A673 (cell line): ENCODE measurements at regions not wholly inside any gene's neighbourhood (a gene's known extent, or its start where the extent isn't known, plus 50 kb on each side); places are given as distances from the start of the nearest gene placed in this dataset.

Source experiments
- BruUV-seq: library from RNA; stranded (reverse); fragments of 400-500 nt; replicated peaks from 2 replicates; lab custom pipeline; 2021; lab: Mats Ljungman, UMichigan
- CTCF ChIA-PET: fragments of 300-600 bp; sonication (Branson Sonifier 250); formaldehyde crosslinking; loops from one replicate; lab custom pipeline; 2022; ENCODE audit warnings: antibody characterized with exemption; lab: Charles Lee
- POLR2A ChIA-PET: fragments of 300-600 bp; sonication (Branson Sonifier 250); formaldehyde crosslinking; loops from one replicate; lab custom pipeline; 2022; ENCODE audit warnings: antibody characterized with exemption; ENCODE audit not compliant: low non-redundant PET; lab: Charles Lee
- DNase-seq: peaks from one replicate; pipeline ENCODE4 v3.0.0-alpha.2; 2015; ENCODE audit warnings: low spot score
- H3K27ac ChIP-seq: fragments of 200-600 bp; sonication (generic); 2 replicates; pipeline ENCODE4 v1.5.1; 2016; ENCODE audit warnings: mixed run types, low read depth, mild to moderate bottlenecking, mixed read lengths, antibody characterized with exemption, low read length; ENCODE audit not compliant: poor library complexity, severe bottlenecking
- H3K27me3 ChIP-seq: fragments of 200-600 bp; sonication (generic); replicated peaks from 2 replicates; pipeline ENCODE4 v1.6.1; 2017; ENCODE audit warnings: mixed run types, low read depth, mild to moderate bottlenecking, mixed read lengths, antibody characterized with exemption, low read length; ENCODE audit not compliant: insufficient read depth, poor library complexity
- H3K36me3 ChIP-seq: fragments of 200-600 bp; sonication (generic); 2 replicates; pipeline ENCODE4 v1.6.1; 2016; ENCODE audit warnings: mixed run types, mild to moderate bottlenecking, mixed read lengths, antibody characterized with exemption, low read length; ENCODE audit not compliant: insufficient read depth, poor library complexity, severe bottlenecking
- H3K4me1 ChIP-seq: fragments of 200-600 bp; sonication (generic); 2 replicates; pipeline ENCODE4 v1.6.1; 2017; ENCODE audit warnings: mixed run types, mild to moderate bottlenecking, mixed read lengths, antibody characterized with exemption, low read length; ENCODE audit not compliant: insufficient read depth, poor library complexity, severe bottlenecking
- H3K4me3 ChIP-seq: fragments of 200-600 bp; sonication (generic); 2 replicates; pipeline ENCODE4 v1.5.1; 2016; ENCODE audit warnings: low read depth, mixed run types, mild to moderate bottlenecking, mixed read lengths, low read length; ENCODE audit not compliant: poor library complexity, severe bottlenecking
- H3K9me3 ChIP-seq: fragments of 200-600 bp; sonication (generic); 2 replicates; pipeline ENCODE4 v1.6.1; 2016; ENCODE audit warnings: mixed run types, low read depth, mild to moderate bottlenecking, mixed read lengths, antibody characterized with exemption, low read length; ENCODE audit not compliant: poor library complexity, severe bottlenecking
- CTCF ChIP-seq: fragments of 300-800, 200-600 bp; sonication (generic); conservative IDR thresholded peaks from 2 replicates; pipeline ENCODE4 v1.5.1; 2017; ENCODE audit warnings: low read depth, mild to moderate bottlenecking, antibody characterized with exemption, low read length, moderate library complexity, mixed read lengths
- EZH2 ChIP-seq: fragments of 200-600 bp; sonication (generic); IDR thresholded peaks from 2 replicates; pipeline ENCODE4 v1.6.1; 2017; ENCODE audit warnings: borderline replicate concordance, low read depth, mild to moderate bottlenecking, mixed read lengths, antibody characterized with exemption, low read length; ENCODE audit not compliant: poor library complexity, severe bottlenecking
- intact Hi-C: fragments of 100-400 bp; cut with micrococcal nuclease; formaldehyde crosslinking; loops from one replicate; pipeline ENCODE4 v1.10.0; 2022; ENCODE audit not compliant: unreplicated experiment

GRCh38 chrX:39283239-39283638, 482.0 kb downstream of the MID1IP1 start:
- peaks cover 10% of the 10 kb centered on the region for H3K9me3 ChIP-seq
- no peak for TF ChIP-seq CTCF
- no peak for TF ChIP-seq EZH2
- H3K27me3 ChIP-seq, result no peaks in the 10 kb centered on the region
- POLR2A ChIA-PET, result no interaction called here
- intact Hi-C loops, result no loop called here
- H3K4me3 ChIP-seq, result no peak overlapping the region
- CTCF ChIA-PET, result no interaction called here
- no peaks in the 10 kb centered on the region for H3K4me1 ChIP-seq
- DNase-seq, result no peak
- no TSS peak for BruUV-seq
- H3K36me3 ChIP-seq, result no peaks in the 10 kb centered on the region
- H3K27ac ChIP-seq, result no peak overlapping the region

- H3K9me3 ChIP-seq, result peaks cover 10% of the 10 kb centered on the region
- H3K4me3 ChIP-seq, result no peak overlapping the region
- CTCF ChIA-PET, result no interaction called here
- no TSS peak for BruUV-seq
- H3K27me3 ChIP-seq, result no peaks in the 10 kb centered on the region
- POLR2A ChIA-PET, result no interaction called here
- H3K4me1 ChIP-seq, result no peaks in the 10 kb centered on the region
- DNase-seq, result no peak
- no peak overlapping the region for H3K27ac ChIP-seq
- intact Hi-C loops, result no loop called here
- no peaks in the 10 kb centered on the region for H3K36me3 ChIP-seq
- TF ChIP-seq CTCF, result no peak
- TF ChIP-seq EZH2, result no peak
Observed at GRCh38 chrX:39288592-39288991, 487.3 kb downstream of the MID1IP1 start.

DNA sequence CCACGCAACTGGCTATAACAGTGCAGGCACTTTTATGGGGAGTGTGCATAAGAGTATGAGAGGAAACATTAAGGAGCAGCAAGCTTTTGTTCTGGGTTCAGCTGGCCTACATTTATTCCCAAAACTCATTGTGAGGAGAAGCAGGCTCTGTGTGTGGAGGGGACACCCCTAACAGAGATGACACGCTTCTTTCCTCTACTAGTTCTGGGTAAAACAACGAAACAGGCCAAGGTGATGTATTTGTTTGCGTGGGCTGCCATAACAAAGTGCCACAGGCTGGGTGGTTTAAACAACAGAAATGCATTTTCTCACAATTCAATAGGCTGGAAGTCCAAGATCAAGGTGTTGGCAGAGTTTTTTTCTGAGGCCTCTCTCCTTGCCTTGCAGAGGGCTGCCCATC, 488.6 kb downstream of the MID1IP1 start:
- intact Hi-C loops, result no loop called here
- no peaks in the 10 kb centered on the region for H3K27me3 ChIP-seq
- H3K27ac ChIP-seq, result no peak overlapping the region
- no TSS peak for BruUV-seq
- H3K4me3 ChIP-seq, result no peak overlapping the region
- no peaks in the 10 kb centered on the region for H3K9me3 ChIP-seq
- no peak for TF ChIP-seq EZH2
- TF ChIP-seq CTCF, result no peak
- no peaks in the 10 kb centered on the region for H3K4me1 ChIP-seq
- POLR2A ChIA-PET, result no interaction called here
- CTCF ChIA-PET, result no interaction called here
- H3K36me3 ChIP-seq, result no peaks in the 10 kb centered on the region
- no peak for DNase-seq
